ENCODE measurements at regions not wholly inside any gene's neighbourhood (a gene's known extent, or its start where the extent isn't known, plus 50 kb on each side); places are given as distances from the start of the nearest gene placed in this dataset.

DNA sequence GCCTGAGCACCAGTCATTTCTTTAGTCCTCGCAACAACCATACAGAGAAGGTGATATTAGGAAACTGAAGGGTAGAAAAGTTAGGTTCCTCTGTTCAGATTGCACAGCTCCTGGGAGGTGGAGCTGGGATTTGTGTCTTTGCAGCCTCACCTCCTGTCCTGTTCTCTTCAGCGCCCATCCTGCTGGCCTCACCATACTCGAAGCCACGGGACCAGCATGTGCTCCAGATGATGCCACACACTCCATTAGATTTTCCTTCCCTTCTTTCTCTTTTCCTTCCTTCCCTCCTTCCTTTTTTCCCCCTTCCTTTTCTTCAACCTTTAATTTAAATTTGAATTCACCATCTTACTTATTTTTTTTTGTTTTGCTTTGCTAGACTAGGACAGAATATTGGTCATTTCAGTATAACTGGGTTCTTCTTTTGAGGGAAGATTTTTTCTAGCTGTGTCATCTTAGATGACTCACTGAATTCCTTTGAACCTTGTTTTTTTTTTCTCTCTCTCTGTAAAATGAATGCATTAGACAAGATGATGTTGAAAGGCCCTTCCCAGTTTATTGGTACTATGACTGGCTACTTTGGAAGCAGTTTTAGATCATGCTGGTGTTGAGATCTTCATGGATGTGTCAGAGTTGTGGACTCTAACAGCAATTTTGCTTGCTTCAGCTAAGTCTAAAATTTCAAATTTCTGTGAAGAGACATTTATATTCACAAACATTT, 662.5 kb upstream of the TENM4 start:
- TF ChIP-seq CBX2 (IDR thresholded peaks at IDR 0.05; ENCODE audit: borderline replicate concordance, low read depth) = no peak
- TF ChIP-seq, protein P1, sequence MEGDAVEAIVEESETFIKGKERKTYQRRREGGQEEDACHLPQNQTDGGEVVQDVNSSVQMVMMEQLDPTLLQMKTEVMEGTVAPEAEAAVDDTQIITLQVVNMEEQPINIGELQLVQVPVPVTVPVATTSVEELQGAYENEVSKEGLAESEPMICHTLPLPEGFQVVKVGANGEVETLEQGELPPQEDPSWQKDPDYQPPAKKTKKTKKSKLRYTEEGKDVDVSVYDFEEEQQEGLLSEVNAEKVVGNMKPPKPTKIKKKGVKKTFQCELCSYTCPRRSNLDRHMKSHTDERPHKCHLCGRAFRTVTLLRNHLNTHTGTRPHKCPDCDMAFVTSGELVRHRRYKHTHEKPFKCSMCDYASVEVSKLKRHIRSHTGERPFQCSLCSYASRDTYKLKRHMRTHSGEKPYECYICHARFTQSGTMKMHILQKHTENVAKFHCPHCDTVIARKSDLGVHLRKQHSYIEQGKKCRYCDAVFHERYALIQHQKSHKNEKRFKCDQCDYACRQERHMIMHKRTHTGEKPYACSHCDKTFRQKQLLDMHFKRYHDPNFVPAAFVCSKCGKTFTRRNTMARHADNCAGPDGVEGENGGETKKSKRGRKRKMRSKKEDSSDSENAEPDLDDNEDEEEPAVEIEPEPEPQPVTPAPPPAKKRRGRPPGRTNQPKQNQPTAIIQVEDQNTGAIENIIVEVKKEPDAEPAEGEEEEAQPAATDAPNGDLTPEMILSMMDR (IDR thresholded peaks at IDR 0.05) = no peak
- TF ChIP-seq, protein P2, sequence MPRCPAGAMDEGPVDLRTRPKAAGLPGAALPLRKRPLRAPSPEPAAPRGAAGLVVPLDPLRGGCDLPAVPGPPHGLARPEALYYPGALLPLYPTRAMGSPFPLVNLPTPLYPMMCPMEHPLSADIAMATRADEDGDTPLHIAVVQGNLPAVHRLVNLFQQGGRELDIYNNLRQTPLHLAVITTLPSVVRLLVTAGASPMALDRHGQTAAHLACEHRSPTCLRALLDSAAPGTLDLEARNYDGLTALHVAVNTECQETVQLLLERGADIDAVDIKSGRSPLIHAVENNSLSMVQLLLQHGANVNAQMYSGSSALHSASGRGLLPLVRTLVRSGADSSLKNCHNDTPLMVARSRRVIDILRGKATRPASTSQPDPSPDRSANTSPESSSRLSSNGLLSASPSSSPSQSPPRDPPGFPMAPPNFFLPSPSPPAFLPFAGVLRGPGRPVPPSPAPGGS (IDR thresholded peaks at IDR 0.05) = no peak
- TF ChIP-seq, protein P3, sequence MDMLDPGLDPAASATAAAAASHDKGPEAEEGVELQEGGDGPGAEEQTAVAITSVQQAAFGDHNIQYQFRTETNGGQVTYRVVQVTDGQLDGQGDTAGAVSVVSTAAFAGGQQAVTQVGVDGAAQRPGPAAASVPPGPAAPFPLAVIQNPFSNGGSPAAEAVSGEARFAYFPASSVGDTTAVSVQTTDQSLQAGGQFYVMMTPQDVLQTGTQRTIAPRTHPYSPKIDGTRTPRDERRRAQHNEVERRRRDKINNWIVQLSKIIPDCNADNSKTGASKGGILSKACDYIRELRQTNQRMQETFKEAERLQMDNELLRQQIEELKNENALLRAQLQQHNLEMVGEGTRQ (IDR thresholded peaks at IDR 0.05) = no peak
- no peak for TF ChIP-seq RAD21 (conservative IDR thresholded peaks at IDR 0.05 in 1 of 2, IDR thresholded peaks at IDR 0.05 in 1 of 2)
- no peak for TF ChIP-seq CBX8 (IDR thresholded peaks at IDR 0.05)
- TF ChIP-seq POLR2A (IDR thresholded peaks at IDR 0.05; ENCODE audit: low read length) = no peak
- no peak for TF ChIP-seq CHD2 (IDR thresholded peaks at IDR 0.05; ENCODE audit: low read length, partially characterized antibody)
- no peak for TF ChIP-seq RFX5 (IDR thresholded peaks at IDR 0.05)
- TF ChIP-seq KDM1A (IDR thresholded peaks at IDR 0.05; ENCODE audit: low read depth) = no peak
- no peak for TF ChIP-seq RCOR1 (IDR thresholded peaks at IDR 0.05; ENCODE audit: low read depth, low read length)
- no peak for TF ChIP-seq EHMT2 (IDR thresholded peaks at IDR 0.05; ENCODE audit: low read depth)
- no peak for TF ChIP-seq CHD4 (IDR thresholded peaks at IDR 0.05; ENCODE audit: borderline replicate concordance)
- TF ChIP-seq MAFK (IDR thresholded peaks at IDR 0.05; ENCODE audit: partially characterized antibody) = no peak
